ENCODE measurements at regions not wholly inside any gene's neighbourhood (a gene's known extent, or its start where the extent isn't known, plus 50 kb on each side); places are given as distances from the start of the nearest gene placed in this dataset.

DNA sequence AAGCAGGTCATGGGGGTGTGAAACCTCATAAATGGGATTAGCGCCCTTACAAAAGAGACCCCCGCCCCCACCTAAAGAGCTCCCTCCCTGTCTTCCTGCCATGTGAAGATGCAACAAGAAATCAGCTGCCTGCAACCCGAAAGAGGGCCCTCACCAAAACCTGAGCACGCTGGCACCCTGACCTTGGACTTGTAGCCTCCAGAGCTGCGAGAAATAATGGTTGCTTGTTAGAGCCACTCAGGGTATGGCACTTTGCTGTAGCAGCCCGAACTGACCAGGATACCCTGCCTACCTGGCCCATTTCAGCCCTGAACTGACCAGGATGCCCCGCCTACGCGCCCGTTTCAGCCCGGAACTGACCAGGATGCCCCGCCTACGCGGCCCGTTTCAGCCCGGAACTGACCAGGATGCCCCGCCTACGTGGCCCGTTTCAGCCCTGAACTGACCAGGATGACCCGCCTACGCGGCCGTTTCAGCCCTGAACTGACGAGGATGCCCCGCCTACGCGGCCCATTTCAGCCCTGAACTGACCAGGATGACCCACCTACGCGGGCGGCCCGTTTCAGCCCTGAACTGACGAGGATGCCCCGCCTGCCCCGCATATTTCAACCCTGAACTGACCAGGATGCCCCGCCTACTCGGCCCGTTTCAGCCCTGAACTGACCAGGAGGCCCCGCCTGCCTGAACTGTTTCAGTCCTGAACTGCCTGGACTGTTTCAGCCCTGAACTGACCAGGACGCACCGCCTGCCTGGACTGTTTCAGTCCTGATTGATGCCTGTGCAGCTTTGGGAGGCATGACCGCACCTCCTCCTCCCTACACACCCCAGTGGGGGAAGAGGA lies 120.0 kb downstream of the UQCRFS1 start:
- DNase-seq, result no peak

DNA sequence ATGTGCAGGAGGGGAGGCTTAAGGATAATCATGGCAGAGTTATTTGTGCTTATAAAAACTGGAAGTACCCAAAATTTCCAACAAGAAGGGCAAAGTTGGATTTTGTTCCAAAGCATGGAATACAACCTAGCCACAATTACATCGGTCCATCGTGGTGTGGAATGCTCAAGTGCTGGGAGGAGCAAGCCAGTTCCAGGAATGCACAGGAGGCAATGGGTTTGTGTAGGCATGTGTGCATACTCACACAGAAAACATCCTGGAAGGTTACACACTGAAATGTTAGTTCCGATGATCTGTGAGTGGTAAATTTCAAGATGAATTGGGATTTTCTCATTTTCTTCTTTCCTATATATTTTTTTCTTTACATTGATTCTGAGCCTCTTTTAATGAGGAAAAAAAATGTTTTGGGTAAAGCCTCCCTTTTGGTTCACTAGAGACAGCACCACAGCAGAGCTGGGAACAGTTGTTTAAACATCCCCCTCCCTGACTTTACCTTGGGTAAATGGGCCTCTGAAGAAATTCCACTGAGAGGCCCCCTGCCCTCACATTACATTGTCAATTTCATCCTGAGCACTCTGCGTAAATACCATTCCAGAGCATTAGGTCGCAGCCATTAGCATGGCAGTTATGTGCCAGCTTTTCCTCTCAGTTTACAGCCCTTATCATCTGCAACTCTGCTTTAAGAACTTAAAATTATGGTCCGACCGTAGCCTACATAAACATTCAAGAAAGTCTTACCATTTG lies 122.0 kb downstream of the UQCRFS1 start:
- DNase-seq, result no peak

DNA sequence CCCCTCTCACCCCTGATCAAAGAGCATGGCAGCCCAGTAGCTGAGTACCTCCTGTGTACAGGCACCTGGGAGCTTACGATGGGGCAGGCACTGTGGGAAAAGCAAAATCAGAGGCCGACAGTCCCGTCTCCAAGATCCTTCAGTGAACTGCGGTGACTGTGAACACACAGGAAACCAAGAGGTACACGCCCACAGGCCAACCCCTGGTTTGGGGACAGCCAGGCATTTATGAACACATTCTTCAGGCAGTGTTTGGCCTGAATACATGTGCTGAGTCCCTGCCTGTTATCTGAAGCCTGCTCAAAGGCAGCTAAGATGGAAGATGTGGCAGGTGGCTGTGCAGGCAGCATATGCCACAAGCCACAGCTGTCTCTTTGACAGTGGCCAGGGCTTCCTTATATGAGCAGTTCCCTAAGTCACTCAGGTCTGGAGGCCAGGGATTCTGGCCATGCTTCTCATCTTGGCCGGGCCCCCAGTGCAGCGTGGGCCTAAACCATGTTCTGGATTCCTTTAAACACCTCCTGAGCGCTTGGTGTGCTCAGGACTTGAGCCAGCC lies 123.6 kb downstream of the UQCRFS1 start:
- no peak for DNase-seq

DNA sequence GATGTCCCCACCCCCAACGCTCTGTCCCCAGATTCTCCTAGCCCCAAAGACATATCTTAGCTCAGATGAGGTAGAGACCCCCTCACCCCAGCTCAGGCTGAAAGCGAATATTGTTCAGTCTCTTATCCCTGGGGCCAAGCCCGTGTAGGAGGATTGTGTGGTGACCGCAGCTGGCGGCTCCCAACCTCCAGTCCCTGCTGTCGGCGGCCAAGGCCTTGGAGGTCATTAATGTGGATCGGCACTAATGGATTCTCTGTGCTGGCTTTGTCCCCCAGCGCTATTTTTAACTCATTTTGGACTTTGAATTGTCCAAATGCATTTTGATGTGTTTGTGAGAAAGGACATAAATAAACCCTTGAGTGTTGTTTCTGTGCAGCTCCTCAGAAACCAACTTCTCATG lies 124.2 kb downstream of the UQCRFS1 start:
- DNase-seq, result no peak

DNA sequence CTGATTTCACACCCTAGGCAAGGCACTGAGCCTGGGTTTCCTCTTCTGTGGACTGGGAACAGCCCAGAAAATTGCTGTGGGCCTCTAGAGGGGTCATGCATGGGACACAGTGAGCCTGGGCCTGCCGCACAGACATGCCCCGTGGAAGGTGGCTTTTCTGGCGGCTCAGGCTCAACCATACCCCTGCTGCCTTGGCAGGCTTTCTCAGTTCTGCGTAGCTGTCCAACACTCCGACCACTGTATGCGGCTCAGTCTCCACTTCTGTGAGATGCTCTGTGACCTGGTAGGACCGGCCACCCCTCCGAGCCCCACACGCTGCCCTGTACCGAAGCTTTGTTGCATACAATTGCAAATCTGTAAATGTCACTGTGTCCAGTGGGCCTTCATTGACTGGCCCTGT lies 126.3 kb downstream of the UQCRFS1 start:
- DNase-seq, result no peak

GRCh38 chr19:29086182-29086581 lies 126.8 kb downstream of the UQCRFS1 start:
- DNase-seq, result no peak

DNA sequence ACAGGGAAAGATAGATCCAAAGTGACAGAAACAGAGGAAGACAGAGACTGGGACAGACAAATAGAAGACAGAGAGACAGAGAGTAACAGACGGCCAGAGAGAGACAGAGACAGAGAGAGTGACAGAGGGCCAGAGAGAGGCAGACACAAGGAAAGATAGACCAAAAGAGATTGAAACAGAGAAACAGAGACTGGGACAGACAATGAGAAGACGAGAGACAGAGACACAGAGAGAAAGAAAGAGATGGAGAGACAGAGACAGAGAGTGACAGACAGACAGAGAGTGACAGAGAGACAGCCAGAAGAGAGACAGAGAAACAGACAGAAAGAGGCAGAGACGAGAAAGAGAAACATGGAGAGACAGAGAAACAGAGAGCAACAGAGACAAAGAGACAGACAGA lies 127.3 kb downstream of the UQCRFS1 start:
- no peak for DNase-seq

DNA sequence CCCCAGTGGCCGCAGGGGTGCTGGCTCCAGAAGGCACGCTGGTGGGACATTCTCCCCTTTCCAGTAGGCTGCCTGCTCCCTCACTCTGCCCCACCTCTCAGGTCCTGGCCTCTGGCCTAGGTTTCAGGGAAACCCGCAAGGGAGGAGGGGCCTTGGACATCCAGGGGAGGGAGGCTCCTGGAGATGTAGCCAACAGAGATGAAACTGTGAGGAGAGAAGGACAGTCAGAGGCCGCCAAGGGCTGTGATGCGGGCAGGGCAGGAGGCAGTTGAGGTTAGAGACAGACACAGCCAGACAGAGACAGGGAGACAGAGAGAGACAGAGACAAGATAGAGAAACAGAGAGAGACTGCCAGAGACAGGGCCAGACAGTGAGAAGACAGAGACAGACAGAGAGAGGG lies 127.7 kb downstream of the UQCRFS1 start:
- DNase-seq, result no peak

DNA sequence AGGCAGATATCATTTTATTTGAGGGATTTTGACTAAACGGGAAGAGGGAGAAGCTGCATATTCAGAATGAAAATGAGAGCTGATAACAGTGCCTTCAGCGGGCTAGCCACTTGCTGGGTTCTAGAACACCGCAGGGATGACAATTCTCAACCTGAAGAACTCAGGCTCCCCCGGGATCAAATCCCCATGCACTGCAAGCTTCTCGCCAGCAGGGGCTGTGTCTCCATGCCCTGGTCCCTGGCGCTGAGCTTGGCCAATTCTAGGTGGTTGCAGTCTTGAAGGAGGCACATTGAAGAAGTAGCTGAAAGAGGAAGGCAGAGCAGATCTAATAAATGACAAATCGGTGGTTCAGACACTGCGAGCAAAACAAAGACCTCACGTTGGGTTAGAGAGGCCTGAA lies 128.7 kb downstream of the UQCRFS1 start:
- peak in 1 of 2 experiments; percentile 35 for DNase-seq

DNA sequence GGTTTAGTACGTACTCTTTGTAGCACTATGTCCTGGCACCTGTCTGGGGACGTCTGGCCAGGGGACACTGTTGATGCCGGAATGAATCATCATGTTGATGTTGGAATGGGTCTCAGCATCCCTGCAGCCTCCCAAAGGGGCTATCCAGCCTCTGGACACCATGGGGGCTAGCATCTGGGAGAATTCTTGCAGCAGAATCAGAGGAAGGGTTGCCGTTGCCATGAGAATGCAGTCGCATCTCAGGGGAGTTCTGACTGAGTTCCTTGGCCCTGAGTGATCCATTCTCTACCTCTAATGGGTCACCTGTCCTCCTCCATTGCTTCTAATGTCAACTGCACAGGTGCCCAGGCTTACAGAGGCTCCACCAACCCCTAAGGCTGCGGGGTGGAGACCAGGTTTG lies 129.1 kb downstream of the UQCRFS1 start:
- DNase-seq, result no peak

GRCh38 chr19:29079356-29080032 lies 133.5 kb downstream of the UQCRFS1 start:
- no peak for DNase-seq

- DNase-seq, result no peak
Observed at GRCh38 chr19:29076963-29077362, 136.0 kb downstream of the UQCRFS1 start.

DNA sequence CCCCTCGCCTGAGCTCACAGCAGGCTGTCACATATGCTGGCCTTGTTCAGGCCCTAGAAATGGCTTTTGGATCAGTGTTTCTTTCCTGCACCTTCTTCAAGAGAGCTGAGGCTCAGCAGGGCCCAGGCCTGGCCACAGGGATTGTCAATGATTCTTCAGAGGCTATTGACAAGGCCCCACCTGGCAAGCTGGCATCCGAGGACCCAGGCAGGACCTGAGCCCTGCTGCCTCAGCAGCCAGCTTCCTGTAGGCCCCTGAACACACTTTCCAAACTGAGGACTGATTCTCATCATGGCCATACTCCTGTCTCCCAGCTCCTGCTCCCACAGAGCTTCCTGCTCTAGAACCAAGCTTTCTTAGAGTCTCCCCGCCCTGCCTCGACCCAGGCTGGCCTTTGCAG lies 136.8 kb downstream of the UQCRFS1 start:
- DNase-seq, result no peak

GRCh38 chr19:29075149-29075548 lies 137.8 kb downstream of the UQCRFS1 start:
- DNase-seq, result no peak

DNA sequence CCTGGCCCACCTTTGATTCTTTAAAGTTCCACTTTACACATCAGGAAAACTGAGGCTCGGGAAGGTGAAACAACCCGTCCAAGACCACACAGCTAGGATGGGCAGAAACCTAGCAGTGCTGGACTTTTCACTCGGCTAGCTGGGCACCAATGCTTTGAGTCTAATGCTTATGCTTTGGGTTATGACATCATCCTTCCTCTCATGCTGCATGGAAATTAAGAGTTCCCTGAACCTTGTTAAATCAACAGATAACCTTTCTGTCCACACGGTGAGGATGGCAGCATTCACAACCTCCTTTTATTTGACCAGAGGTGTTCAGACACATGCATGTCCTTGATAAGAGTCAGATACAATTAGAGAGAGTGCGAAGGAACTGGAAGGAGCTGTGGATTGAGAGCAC lies 138.4 kb downstream of the UQCRFS1 start:
- DNase-seq, result no peak

GRCh38 chr19:29067831-29068230 lies 145.1 kb downstream of the UQCRFS1 start:
- DNase-seq, result no peak

DNA sequence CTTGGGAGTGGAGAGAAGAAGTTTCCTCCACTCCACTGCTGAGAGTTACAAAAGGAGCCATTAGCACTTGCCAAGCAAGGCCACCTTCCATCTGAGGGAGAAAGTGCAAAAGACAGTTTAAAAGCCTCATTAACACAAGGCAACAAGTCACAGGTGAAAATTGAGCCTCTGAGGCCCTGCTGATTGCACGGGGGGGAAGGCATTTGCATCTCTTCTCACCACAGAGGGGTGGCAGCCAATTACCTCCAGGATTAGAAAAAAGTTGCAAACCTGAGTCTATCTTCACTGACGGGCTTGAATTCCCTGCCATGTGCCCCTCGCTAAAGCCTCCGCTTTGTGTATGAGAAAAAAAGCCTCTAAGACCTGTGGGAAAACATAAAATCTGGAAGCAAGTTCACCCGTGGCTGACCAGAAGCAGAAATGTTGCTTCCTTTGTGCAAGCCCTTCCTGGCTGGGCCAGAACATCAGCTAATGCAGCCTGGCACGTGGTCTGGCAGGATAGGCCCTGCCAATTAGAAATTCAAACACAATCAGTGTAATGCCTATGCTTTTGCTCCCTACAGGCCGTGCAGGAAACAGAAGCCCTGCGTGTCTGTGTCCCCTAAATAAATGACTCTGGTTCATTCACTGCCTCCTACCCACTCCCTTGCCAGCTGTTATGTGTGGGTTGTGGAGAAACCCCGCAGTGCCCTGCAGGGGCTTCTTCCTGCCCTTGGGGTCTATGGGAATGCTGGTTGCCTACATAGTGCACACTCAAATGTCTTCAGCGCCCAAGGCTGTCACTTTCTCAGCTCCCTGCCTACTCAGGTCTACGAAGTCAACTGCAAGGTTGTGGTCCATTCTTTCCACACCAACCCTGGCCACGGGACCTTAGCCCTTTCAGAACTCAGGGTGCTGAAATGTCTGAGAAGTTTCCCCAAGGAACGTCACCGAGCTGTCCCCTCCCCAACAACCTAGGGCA lies 150.2 kb downstream of the UQCRFS1 start:
- no peak for DNase-seq

DNA sequence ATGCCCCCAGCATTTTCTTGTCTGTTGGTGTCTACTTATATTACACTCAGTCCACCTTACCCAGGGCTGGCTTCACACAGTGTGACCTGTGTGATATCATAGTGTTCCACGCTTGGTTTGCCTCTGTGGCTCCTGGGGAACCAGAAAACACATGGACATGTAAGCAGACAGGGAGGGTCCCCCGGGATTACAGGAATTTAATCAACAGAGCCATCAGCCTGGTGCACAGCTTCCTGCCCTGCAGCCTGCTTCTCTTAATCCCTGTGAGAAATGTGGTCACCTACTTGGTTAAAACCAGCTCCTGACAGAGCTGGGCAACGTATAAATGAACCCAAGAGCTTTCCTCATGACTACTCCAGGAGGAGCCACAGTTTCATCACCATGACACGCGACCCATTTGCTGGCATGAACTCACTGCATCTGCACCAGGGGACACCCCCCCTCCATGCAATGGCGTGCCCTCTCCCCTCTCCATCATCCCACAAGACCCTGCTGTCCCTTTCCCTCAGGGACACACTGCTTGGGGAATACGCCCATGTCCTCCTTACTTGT lies 152.1 kb downstream of the UQCRFS1 start:
- no peak for DNase-seq

DNA sequence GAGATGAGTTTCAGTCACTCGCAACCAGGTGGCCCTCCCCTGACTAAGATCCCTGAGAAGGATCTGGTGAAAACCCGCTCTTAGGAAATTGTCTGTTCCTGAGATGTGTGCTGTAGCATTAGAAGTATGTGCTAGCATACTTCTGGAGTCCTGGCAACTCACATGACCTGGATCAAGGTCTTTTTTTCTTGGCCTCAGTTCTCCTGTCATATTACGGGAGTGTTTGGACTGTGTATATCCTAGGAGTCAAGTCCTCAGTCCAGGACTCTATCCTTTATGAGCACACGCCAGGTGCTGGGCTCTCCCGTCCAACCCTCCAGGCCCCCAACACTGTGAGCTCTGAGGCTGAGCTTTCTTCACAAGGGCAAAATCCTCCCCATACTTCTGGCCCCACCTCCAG lies 156.4 kb downstream of the UQCRFS1 start:
- DNase-seq, result no peak

DNA sequence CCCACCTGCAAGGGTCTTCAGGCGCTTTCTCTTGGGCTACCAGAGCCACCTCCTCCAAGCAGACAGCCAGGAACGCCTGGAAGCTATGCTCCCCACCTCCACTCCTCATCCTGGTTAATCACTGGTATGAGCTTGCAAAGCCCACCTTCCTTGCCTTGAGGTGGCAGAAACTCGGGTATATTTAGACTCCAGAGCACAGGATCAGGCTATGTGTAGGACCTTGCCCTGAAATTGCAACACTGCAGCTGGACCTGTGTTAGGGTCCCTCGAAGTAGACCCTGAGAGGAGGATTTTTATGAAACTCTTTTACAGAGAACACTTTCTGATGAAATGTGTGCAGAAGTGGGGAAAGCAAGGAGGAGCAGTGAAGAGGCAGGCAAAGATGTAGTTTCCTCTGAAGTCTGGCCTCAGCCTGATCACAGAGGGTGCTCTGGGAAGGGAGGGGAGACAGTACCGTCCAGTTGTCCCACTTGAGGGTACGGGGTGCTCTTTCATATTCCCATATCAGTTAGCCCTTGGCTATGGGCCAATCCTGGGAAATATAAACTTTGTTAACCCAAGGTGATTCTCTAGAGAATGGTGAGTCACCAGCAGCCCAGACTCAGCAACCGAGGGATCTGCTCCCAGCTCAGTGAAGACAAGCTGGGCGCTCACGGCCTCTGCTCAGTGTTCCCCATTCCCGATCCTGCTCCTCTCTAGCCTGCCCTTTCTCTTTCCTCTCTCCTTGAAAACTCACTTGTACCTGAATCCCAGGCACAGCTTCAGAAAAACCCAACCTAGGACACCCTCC lies 157.9 kb downstream of the UQCRFS1 start:
- no peak for DNase-seq

DNA sequence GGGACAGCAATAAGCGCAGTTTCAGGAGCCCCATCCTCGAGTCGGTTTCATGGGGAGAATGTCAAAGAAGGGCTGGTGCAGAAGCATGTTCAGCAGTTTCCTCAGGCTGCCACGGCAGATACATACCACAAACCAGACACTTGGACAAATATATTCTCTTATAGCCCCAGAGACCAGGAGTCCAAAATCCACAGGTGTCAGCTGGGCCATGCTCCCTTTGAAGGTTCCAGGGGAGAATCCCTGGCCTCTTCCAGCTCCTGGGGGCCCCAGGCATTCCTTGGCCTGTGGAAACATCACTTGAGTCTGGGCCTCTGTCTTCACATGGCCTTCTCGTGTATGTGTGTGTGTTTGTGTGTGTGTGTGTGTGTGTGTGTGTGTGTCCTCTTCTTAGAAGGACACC lies 164.1 kb downstream of the UQCRFS1 start:
- DNase-seq, result no peak
